HL-60/S4 treated with phorbol 12-myristate 13-acetate at 8.2 ng/mL for 4 days and 3 days (cell line): ENCODE measurements at regions not wholly inside any gene's neighbourhood (a gene's known extent, or its start where the extent isn't known, plus 50 kb on each side); places are given as distances from the start of the nearest gene placed in this dataset.
"Not testable (repeated sequence)": the region's sequence is repeated elsewhere in the genome, so short reads cannot be mapped to it uniquely, and the experiment has no call there.

Experiments used
- in situ Hi-C: fragments of 300-500 bp; cut with MboI; formaldehyde crosslinking; loops from 2 replicates; pipeline ENCODE4 v1.15.0; 2022; ENCODE audit warnings: low sequenced_read_pairs

DNA sequence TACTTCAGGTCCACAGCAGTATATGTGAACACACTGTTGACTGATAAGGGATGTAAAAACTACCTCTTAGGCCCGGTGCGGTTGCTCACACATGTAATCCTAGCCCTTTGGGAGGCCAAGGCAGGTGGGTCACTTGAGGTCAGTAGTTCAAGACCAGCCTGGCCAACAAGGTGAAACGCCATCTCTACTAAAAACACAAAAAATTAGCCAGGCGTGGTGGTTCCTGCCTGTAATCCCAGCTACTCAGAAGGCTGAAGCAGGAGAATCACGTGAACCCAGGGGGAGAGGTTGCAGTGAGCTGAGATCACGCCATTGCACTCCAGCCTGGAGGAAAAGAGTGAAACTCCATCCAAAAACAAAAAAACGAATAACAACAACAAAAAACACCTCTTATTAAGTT is 194.6 kb upstream of the KCNMB2 start:
- in situ Hi-C loops, result no loop called here

DNA sequence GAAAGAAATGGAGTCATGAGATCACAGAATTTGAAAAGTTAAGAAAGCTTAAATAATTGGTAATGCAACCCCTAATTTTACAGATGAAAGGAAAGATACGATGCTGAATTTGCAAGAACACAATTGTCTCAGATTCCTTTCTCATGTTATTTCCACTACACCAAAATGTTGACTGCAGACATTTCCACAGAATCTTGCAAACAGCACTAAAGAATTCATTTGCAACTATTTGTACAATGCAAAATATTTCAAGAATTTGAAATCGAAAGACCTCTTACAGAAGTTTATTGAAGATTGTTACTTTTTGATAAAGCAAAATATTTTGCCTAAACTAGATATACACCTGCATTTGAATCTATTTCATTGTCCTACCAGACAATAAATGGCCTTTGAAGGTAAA is 194.1 kb upstream of the KCNMB2 start:
- in situ Hi-C loops, result no loop called here

GRCh38 chr3:178343433-178344038 is 192.7 kb upstream of the KCNMB2 start:
- in situ Hi-C loops, result no loop called here

DNA sequence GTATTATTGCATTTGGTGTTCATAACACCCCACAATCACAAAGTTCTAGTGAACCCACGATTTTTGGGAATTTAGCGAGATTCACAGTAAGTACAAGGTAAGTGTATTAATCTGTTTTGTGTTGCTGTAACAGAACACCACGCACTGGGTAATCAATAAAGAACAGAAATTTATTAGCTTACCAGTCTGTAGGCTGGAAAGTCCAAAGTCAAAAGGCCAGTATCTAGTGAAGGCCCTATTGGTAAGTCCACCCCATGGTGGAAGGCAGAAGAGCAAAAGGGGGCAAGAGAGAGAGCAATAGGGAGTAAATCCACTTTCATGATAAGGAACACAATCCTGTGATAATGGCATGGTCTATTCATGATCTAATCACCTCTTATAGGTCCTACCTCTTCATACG is 190.3 kb upstream of the KCNMB2 start:
- in situ Hi-C loops, result no loop called here

DNA sequence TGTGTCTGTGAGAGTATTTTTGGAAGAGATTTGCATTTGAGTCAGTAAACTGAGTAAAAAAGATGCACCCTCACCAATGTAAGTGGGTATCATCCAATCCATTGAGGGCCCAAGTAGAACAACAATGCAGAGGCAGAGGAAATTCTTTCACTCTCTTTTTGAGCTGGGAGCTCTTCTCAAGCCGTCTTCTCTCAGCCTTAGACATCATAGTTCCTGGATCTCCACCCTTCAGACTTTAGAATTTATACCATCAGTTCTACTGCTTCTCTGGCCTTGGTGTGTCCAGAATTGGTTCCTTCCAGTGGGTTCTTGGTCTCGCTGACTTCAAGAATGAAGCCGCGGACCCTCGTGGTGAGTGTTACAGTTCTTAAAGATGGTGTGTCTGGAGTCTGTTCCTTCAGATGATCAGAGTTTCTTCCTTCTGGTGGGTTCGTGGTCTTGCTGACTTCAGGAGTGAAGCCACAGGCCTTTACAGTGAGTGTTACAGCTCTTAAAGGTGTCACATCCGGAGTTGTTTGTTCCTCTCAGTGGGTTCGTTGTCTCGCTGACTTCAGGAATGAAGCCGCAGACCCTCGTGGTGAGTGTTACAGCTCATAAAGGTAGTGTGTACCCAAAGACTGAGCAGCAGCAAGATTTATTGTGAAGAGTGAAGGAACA is 187.5 kb upstream of the KCNMB2 start:
- in situ Hi-C loops, result not testable (repeated sequence)

- in situ Hi-C loops, result not testable (repeated sequence)
Measured at GRCh38 chr3:178349218-178349596, 187.0 kb upstream of the KCNMB2 start.

DNA sequence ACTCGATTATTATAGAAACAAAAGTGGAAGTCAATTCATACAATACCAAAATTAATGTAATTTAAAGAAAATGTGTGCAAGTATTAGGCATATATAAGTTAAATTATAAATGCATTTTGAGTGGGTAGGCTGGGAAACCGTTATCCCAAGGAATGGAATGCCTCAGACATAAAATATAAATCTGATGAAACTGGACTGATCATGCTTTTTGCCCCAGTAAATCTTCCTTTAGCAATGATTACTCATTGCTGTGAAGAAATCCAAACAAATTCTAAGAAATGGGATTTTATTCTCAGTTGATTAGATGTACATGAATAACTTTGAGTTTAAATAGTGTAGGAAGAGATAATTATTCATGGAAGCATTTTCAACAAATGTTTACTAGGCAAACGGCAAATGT is 185.5 kb upstream of the KCNMB2 start:
- in situ Hi-C loops, result no loop called here

- in situ Hi-C loops, result no loop called here
Measured at GRCh38 chr3:178352326-178353005, 183.8 kb upstream of the KCNMB2 start.

DNA sequence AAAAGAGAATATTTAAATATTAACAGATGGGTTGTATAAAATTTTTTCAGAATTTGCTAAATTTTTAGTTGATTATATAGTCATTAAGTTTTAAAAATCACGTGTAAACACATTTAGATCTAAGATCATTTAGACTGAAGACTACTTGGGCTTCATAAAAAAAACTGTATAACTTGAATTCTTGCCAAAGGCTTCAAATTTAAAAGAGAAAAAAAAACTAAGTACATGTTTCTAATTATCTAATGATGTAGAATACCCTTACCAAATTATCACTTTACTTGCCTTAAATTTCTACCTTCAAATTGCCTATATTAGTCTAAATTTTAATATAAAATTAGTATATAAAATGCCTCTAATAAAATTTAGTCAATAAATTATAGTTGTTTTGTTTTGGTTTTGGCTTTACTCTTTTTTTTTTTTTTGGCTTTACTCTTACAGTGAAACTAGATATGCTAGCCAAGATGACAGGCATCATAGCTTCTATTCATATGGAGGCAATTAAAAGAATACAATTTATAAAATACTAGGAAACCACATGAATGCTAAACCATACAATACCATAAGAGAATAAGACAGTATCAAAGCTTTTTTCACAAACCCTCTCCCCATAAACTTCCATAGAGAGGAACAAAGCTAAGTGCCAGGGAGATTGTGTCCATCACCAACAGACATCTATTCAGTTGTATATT is 183.1 kb upstream of the KCNMB2 start:
- in situ Hi-C loops, result no loop called here

DNA sequence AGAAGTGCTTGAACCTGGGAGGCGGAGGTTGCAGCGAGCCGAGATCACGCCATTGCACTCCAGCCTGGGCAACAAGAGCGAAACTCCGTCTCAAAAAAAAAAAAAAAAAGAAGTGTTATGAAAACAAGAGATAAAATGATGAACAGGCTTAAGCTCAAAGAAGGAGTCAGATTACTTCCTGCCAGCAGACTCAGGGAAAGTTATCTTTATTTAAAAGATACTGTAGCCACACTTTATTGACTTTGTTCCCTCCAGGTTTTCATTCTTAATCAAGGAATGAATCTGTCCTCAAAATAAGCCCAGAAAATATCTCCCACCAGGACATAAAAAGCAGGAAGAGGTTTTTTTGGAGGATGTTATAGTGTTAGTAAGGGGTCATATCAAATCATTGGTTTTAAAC is 176.5 kb upstream of the KCNMB2 start:
- in situ Hi-C loops, result no loop called here

- in situ Hi-C loops, result not testable (repeated sequence)
Measured at GRCh38 chr3:178363048-178363447, 173.2 kb upstream of the KCNMB2 start.

GRCh38 chr3:178367817-178368617 is 168.2 kb upstream of the KCNMB2 start:
- in situ Hi-C loops, result no loop called here

- in situ Hi-C loops, result no loop called here
Measured at GRCh38 chr3:178369006-178369405, 167.2 kb upstream of the KCNMB2 start.

DNA sequence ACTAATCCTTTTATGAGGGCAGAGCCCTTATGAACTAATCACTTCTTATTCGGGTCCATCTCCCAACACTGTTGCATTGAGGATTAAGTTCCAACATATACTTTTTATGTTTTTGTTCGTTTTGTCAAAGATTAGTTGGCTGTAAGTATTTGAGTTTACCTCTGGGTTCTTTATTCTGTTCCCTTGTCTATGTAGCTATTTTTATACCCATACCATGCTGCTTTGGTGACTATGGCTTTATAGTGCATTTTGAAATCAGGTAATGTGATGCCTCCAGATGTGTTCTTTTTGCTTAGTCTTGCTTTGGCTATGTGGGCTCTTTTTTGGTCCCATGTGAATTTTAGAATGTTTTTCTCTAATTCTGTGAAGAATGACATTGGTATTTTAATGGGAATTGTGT is 166.4 kb upstream of the KCNMB2 start:
- in situ Hi-C loops, result no loop called here

DNA sequence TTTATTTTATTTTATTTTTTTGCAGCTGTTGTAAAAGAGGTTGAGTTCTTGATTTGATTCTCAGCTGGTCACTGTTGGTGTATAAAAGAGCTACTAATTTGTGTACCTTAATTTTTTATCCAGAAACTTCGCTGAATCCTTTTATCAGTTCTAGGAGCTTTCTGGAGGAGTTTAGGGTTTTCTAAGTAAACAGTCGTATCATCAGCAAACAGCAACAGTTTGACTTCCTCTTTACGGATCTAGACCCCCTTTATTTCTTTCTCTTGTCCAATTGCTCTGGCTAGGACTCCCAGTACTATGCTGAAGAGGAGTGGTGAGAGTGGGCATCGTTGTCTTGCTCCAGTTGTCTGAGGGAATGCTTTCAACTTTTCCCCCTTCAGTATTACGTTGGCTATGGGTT is 165.8 kb upstream of the KCNMB2 start:
- in situ Hi-C loops, result no loop called here

- in situ Hi-C loops, result loop anchor here (25.0 kb wide), 1 partner anchor 1869 kb away; no protein-coding TSS in a partner anchor
Measured at GRCh38 chr3:178381555-178381954, 154.7 kb upstream of the KCNMB2 start.

DNA sequence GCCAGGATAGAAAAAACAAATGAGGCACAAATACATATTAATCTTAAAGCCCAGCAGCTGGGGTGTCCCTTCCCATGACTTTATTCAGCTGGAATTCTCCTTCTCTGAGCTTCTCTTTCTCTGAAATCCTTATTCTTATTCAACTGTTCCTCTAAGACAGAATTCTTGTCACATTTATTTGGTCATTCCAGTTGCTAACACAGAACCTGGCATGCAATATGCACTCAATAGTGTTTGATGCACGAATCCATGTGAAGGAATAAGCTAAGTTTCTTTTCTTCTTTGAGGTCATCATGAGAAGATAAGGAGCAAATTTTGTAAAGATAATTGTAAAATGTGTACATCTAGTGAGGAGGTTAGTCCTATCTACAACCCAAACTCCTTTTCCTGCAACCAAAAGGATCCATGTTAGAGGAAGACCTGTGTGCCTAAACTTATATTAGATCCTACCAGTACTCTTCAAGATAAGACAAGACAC is 154.2 kb upstream of the KCNMB2 start:
- in situ Hi-C loops, result loop anchor here (25.0 kb wide), 1 partner anchor 1870 kb away; no protein-coding TSS in a partner anchor

GRCh38 chr3:178382449-178383061 is 153.7 kb upstream of the KCNMB2 start:
- in situ Hi-C loops, result loop anchor here (25.0 kb wide), 1 partner anchor 1870 kb away; no protein-coding TSS in a partner anchor

DNA sequence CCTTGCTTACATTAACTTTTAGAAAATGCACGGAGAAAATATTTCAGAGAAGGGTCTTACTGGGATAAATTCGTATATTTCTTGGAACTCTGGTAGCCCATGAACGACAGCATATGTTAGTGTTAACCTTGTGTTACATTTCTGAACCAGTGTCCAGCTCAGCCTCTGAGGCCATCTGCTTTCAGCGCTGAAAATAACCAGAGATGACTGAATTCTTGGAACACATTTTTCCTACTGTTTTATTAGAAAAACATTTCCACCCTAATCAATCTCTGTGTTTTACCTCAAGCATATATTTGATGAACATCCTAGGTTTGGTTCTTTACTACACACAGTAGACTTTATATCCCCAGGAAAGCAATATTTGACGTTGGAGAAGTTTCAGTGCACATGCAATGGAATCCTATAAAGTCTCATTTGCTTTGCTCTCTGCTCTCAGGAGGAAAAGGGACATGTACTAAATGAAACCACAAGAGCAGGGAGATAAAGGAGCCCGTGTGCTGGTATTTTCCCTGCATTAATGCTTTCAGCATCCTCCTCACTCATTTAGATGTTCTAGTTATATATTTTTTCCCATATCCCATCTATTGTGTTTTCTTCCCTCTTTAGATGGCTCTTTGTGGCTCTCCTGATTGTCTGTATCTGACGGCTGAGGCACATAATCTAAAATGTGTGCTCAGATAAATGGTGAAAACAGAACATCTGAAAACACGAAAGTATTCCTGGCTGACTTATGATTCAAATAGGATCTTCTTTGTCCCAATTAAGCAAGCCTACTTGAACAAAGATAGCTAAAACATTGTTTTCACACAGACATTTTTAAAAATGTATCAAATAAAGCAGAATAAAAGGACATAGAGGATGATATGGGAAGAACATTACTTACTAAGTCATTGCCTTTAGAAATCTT is 151.7 kb upstream of the KCNMB2 start:
- in situ Hi-C loops, result loop anchor here (25.0 kb wide), 1 partner anchor 1872 kb away; no protein-coding TSS in a partner anchor
